COLO668 (cell line): ENCODE measurements at regions not wholly inside any gene's neighbourhood (a gene's known extent, or its start where the extent isn't known, plus 50 kb on each side); places are given as distances from the start of the nearest gene placed in this dataset.

Experiments used
- DNase-seq: peaks from one replicate; lab custom pipeline; 2025; ENCODE audit not compliant: unreplicated experiment; lab: John Stamatoyannopoulos, UW

- DNase-seq, result no peak
These were observed 109.2 kb downstream of the AIPL1 start for GRCh38 chr17:6325741-6326140.

DNA sequence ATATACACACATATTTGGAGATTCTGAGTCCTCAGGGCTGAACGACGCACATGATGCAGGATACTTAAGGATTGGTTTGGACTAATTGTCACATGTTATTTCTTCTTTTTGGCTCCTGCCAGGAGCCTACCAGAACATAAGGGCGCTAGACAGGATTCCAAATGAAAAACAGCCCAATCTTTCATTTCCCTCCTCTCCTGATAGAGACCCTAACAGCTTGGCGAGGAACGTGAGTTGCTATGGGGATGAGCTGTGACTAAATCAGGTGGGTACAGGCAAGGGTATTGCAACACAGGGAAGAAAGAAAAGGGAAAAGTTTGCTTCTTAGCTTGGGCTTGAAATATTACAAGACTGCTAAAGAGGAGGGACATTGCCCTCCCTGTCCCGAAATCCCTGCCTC is 109.9 kb downstream of the AIPL1 start:
- DNase-seq, result no peak

GRCh38 chr17:6323626-6324356 is 111.1 kb downstream of the AIPL1 start:
- no peak for DNase-seq

- DNase-seq, result no peak
These were observed 112.6 kb downstream of the AIPL1 start for GRCh38 chr17:6322316-6322715.

- no peak for DNase-seq
These were observed 120.6 kb downstream of the AIPL1 start for GRCh38 chr17:6314311-6314710.

DNA sequence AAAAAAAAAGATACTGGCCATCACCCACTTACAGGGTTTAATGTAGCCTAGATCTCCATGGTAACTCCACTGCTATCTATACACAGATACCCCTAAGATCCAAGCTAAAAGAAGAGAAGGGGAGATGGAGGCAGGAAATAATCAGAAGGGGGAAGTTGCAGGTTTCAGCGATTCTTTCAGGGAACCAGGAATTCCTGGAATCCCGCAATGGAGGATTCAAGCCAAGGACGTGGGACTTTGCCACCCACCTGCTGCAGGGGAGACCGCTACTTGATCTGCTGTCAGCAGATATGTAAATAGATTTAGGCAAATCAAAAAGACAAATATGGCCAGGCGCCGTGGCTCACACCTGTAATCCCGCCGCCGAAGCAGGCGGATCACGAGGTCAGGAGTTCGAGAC is 121.1 kb downstream of the AIPL1 start:
- DNase-seq, result peak; percentile 37

DNA sequence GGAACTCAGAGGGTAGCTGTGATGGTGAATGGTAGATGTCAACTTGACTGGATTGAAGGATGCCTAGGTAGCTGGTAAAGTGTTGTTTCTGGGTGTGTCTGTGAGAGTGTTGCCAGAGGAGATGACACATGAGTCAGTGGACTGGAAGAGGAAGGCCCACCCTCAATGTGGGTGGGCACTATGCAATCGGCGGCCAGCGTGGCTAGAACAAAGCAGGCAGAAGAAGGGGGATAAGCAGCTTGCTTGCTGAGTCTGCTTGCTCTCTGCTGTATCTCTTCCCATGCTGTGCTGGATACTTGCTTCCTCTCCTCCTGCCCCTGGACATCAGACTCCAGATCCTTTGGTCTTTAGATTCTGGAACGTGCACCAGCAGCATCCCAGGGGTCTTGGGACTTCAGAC is 128.1 kb downstream of the AIPL1 start:
- no peak for DNase-seq

DNA sequence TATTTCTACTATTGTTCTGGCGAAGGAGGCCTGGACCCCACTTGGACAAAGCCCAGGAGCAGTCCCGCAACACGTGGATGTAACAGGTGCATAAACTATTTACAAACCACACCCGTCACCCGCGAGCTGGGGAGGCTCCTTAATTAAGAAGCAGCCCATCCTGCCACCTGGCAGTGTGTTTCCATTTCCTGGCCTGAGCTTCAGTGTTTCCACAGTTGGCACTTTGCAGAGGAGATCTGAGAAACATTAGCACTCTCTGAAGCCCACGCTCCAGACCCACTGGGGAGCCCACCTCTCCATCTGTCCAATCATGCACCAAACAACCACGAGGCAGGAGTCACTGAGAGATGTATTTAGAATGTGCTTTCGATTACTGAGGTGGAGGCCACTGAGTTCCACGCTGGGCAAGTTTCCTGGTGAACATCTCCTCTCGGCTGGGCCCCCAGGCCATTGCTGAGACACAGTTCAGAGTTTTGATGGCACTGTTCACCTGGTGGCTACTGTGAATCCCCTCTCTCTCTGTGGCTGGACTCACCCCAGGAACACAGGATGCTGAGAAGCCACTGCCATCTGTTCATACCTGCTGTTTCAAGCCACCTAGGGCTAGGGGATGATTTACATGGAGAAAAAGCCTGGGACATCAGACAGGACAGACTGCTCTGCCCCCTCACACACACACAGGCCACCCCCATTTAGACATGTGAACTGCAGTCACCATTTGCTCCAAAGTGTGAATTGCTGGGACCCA is 129.1 kb downstream of the AIPL1 start:
- peak; percentile 78 for DNase-seq

DNA sequence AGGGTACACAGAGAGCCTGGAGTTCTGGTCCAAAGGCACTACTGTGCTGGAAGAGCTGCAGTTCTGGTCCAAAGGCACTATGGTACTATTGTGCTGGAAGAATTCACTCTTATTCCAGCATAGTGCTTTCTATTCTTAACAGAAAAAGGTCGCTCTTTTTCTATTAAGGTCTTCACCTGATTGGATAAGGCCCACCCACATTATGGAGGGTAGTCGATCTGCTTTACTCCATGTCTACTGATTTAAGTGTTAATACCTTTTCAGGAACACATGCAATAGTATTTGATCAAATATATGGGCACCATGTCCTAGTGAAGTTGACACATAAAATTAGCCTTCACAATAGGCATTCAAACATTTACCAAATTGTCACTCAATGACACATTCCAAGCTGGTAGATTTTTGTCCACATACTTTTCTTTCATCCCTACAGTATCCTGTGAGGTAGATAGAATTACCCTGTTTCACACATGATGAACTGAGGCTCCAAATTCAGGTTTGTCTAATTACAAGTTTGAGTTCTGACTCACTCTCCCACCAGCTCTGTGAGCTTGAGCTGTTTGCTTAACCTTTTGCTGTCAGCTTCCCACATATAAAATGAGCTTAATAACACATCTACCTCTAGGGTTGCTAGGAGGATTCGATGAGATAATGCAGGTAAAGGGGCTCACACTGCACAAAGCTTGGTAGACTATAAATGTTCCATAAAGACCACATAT is 129.9 kb downstream of the AIPL1 start:
- no peak for DNase-seq

- no peak for DNase-seq
These were observed 131.3 kb downstream of the AIPL1 start for GRCh38 chr17:6303664-6304063.

- DNase-seq, result peak; percentile 5
These were observed 135.6 kb downstream of the AIPL1 start for GRCh38 chr17:6299275-6299674.

- no peak for DNase-seq
These were observed 137.0 kb downstream of the AIPL1 start for GRCh38 chr17:6297960-6298359.

- DNase-seq, result no peak
These were observed 137.8 kb downstream of the AIPL1 start for GRCh38 chr17:6297119-6297518.

DNA sequence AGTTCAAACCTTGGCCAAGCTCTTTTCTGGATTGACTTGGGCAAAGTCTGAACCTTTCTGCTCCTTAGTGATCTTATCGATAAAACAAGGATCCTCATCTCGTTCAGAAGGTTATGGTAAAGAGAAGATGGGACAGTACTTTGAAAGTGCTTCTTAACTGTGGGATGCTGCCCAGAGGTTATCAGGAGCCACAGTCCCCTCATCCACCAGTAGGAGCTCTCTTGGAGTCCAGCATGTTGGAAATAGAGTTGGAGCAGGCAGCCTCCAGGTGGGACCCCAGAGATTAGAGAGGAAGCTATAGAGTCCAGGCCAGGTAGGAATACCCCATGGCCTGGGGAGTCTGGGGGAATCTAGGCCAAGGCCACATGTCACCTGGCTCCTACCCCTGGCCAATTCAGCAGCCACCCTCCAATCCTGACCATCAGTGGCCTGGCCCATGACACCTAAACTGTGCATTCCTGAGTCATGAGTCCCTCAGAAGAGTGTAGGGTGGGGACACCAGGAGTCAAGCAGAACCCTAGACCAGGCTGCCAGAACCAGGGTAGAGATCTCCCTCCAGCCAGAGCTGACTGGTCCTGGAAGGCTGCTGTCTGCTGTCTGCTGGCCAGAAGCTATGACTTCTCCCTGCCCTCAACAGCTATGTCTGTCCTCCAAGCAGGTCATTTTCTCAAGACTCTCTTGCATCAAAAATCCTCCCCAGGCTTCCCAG is 144.3 kb downstream of the AIPL1 start:
- DNase-seq, result no peak

DNA sequence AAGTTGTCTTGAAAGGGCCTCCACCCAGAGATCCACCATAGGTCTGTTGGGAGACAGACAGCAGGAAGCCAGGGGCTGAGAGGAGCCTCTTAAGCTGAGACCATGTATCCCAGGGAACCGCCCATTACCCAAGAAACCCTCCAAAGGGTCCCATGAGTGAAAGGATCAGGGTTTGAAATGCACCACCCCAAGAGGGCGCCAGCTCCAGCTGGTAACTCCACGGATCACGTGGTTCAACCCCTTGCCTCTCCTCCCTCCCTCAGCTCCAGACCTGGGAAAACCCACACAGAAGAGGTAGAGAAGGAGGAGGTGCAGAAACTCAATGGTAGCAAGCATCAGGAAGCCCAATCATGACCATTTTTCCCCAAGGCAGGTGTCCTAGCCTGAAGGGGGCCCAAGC is 148.7 kb downstream of the AIPL1 start:
- peak; percentile 1 for DNase-seq

- DNase-seq, result no peak
These were observed 149.4 kb downstream of the AIPL1 start for GRCh38 chr17:6285486-6285885.

- peak; percentile 45 for DNase-seq
These were observed 155.3 kb downstream of the AIPL1 start for GRCh38 chr17:6279659-6280058.

- DNase-seq, result no peak
These were observed 156.5 kb downstream of the AIPL1 start for GRCh38 chr17:6278376-6278775.

- DNase-seq, result no peak
These were observed 158.2 kb downstream of the AIPL1 start for GRCh38 chr17:6276711-6277110.

GRCh38 chr17:6274310-6274709 is 160.6 kb downstream of the AIPL1 start:
- DNase-seq, result no peak

DNA sequence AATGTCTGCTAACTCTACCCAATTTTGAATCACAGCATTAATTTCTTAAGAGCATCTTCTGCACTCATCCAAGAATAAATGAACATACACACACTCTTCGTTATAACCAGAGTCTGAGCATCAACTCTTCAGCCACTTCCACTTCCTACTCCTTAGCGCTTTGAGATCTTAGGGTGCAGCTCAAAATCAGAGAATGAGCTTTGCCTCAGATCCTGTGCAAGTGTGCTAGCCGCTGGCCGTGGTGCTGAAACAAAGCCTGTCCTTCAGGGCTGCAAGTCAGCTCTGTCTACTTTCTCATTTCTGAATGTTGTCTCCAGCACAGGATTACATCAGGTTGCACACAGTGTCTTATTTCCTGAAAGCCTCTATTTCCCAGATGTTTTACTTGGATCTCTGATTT is 165.4 kb downstream of the AIPL1 start:
- DNase-seq, result no peak
